Transverse colon (tissue), 4 donors: ENCODE measurements at regions not wholly inside any gene's neighbourhood (a gene's known extent, or its start where the extent isn't known, plus 50 kb on each side); places are given as distances from the start of the nearest gene placed in this dataset.

Experiments used
- DNase-seq: peaks from one replicate; pipeline ENCODE4 v3.0.0-alpha.2; 2019
- H3K27ac ChIP-seq, 4 donors: fragments of 200-600 bp; sonication (generic); 2 replicates each; pipeline ENCODE4 v1.5.1; 2016 to 2018; ENCODE audit warnings: inconsistent platforms in 4 of 4
- H3K27me3 ChIP-seq: fragments of 200-600 bp; sonication (generic); 2 replicates; pipeline ENCODE4 v1.5.1; 2017; ENCODE audit warnings: inconsistent platforms
- H3K36me3 ChIP-seq, 4 donors: fragments of 200-600 bp; sonication (generic); 2 replicates each; pipeline ENCODE4 v1.5.1; 2017 to 2019; ENCODE audit warnings: inconsistent platforms in 4 of 4
- H3K4me1 ChIP-seq, 4 donors: fragments of 200-600 bp; sonication (generic); 2 replicates each; pipeline ENCODE4 v1.5.1; 2017 to 2020; ENCODE audit warnings: inconsistent platforms in 4 of 4
- H3K4me3 ChIP-seq, 4 donors: fragments of 200-600 bp; sonication (generic); 1 replicate in 1 of 4; 2 replicates in 3 of 4; pipeline versions ENCODE4 v1.5.1 to v1.6.1; 2017 to 2019; ENCODE audit warnings: inconsistent platforms in 4 of 4
- H3K9me3 ChIP-seq, 2 donors: fragments of 200-600 bp; sonication (generic); 2 replicates each; pipeline ENCODE4 v1.5.1; 2017 to 2019; ENCODE audit warnings: inconsistent platforms in 2 of 2
- CTCF ChIP-seq, 5 experiments: fragments of 200-600 bp in 3 of 5; fragments of 450-650 bp in 2 of 5; sonication (generic) in 3 of 5; IDR thresholded peaks; 1 replicate in 2 of 5; 2 replicates in 3 of 5; pipeline ENCODE4 v1.5.1; 2016 to 2017; ENCODE audit warnings: antibody characterized with exemption in 5 of 5, inconsistent platforms in 3 of 5, mild to moderate bottlenecking in 2 of 5, moderate library complexity in 1 of 5
- EP300 ChIP-seq: sonication (generic); formaldehyde crosslinking; IDR thresholded peaks from one replicate; pipeline ENCODE4 v1.6.1; 2017; ENCODE audit warnings: antibody characterized with exemption, low read depth
- POLR2A ChIP-seq: fragments of 450-650 bp; IDR thresholded peaks from one replicate; pipeline ENCODE4 v1.6.1; 2016; ENCODE audit warnings: antibody characterized with exemption, mild to moderate bottlenecking, moderate library complexity
- POLR2AphosphoS5 ChIP-seq, 3 donors: sonication (generic); formaldehyde crosslinking; IDR thresholded peaks; one replicate each; pipeline ENCODE4 v1.6.1; 2016; ENCODE audit warnings: antibody characterized with exemption in 3 of 3
- WGBS, 2 donors: methylation state at CpG; one replicate each; pipeline ENCODE4 v1.1.5; 2018; ENCODE audit warnings: low coverage in 1 of 2; 5-methylcytosine and 5-hydroxymethylcytosine counted together
- in situ Hi-C, 4 donors: fragments of 200-750 bp; cut with MboI; loops; one replicate each; pipeline versions ENCODE4 v1.15.0 to v1.15.1; 2017; ENCODE audit warnings: low sequenced_read_pairs in 3 of 4, low pct_ligation_motif_present in 1 of 4, low pct_unique_long_range_greater_than_20kb in 1 of 4
- intact Hi-C: fragments of 100-400 bp; cut with DNase I; formaldehyde crosslinking; loops from one replicate; pipeline ENCODE4 v1.15.1; 2023; ENCODE audit warnings: low total_unique reads

GRCh38 chr3:103818800-103819199 is 1384.0 kb downstream of the ZPLD1 start:
- H3K9me3 ChIP-seq, result no peaks in the 10 kb centered on the region
- H3K4me3 ChIP-seq, result no peak overlapping the region
- no peaks in the 10 kb centered on the region for H3K4me1 ChIP-seq
- intact Hi-C loops, result no loop called here
- no peak overlapping the region for H3K27ac ChIP-seq
- H3K27me3 ChIP-seq, result no peaks in the 10 kb centered on the region
- WGBS, 2 donors, result 34 to 40% methylated on average over 1 to 2 of the region's 2 CpGs
- no peak for DNase-seq
- no peaks in the 10 kb centered on the region for H3K36me3 ChIP-seq
- TF ChIP-seq POLR2AphosphoS5 (IDR thresholded peaks at IDR 0.05), result no peak
- TF ChIP-seq POLR2A, result no peak
- TF ChIP-seq EP300, result no peak
- no peak for TF ChIP-seq CTCF (IDR thresholded peaks at IDR 0.05)
- in situ Hi-C loops, result no loop called here

GRCh38 chr3:103825586-103825985 is 1390.8 kb downstream of the ZPLD1 start:
- Histone ChIP-seq H3K36me3 (no peaks in the 10 kb centered on the region), H3K27me3 (no peaks in the 10 kb centered on the region), H3K27ac (no peak overlapping the region), H3K4me1 (no peaks in the 10 kb centered on the region), H3K9me3 (no peaks in the 10 kb centered on the region), H3K4me3 (no peak overlapping the region)
- DNase-seq, result no peak
- TF ChIP-seq CTCF (IDR thresholded peaks at IDR 0.05), result no peak
- TF ChIP-seq POLR2A, result no peak
- no peak for TF ChIP-seq POLR2AphosphoS5 (IDR thresholded peaks at IDR 0.05)
- no peak for TF ChIP-seq EP300
- in situ Hi-C loops (no loop called here), intact Hi-C loops (no loop called here)

GRCh38 chr3:103829723-103830326 is 1395.0 kb downstream of the ZPLD1 start:
- Histone ChIP-seq H3K9me3 (no peaks in the 10 kb centered on the region), H3K27me3 (no peaks in the 10 kb centered on the region), H3K27ac (no peak overlapping the region), H3K36me3 (no peaks in the 10 kb centered on the region), H3K4me1 (no peaks in the 10 kb centered on the region), H3K4me3 (no peak overlapping the region)
- intact Hi-C loops, result no loop called here
- in situ Hi-C loops, result no loop called here
- no peak for TF ChIP-seq CTCF (IDR thresholded peaks at IDR 0.05)
- TF ChIP-seq EP300, result no peak
- TF ChIP-seq POLR2AphosphoS5 (IDR thresholded peaks at IDR 0.05), result no peak
- TF ChIP-seq POLR2A, result no peak
- DNase-seq, result no peak

GRCh38 chr3:103847081-103848062 is 1412.6 kb downstream of the ZPLD1 start:
- Histone ChIP-seq H3K9me3 (no peaks in the 10 kb centered on the region), H3K4me1 (no peaks in the 10 kb centered on the region), H3K27me3 (no peaks in the 10 kb centered on the region), H3K4me3 (no peak overlapping the region), H3K36me3 (no peaks in the 10 kb centered on the region), H3K27ac (no peak overlapping the region)
- in situ Hi-C loops, result no loop called here
- TF ChIP-seq EP300, result no peak
- no peak for TF ChIP-seq CTCF (IDR thresholded peaks at IDR 0.05)
- TF ChIP-seq POLR2AphosphoS5 (IDR thresholded peaks at IDR 0.05), result no peak
- TF ChIP-seq POLR2A, result no peak
- DNase-seq, result no peak
- intact Hi-C loops, result no loop called here
- WGBS, 2 donors, result 55 to 57% methylated on average over 7 to 8 of the region's 8 CpGs
